Mammary epithelial cell (primary cell): ENCODE measurements at regions not wholly inside any gene's neighbourhood (a gene's known extent, or its start where the extent isn't known, plus 50 kb on each side); places are given as distances from the start of the nearest gene placed in this dataset.

ENCODE experiments used
- EZH2 ChIP-seq: IDR thresholded peaks from 2 replicates; pipeline ENCODE4 v1.6.1; 2012; ENCODE audit warnings: low read length, inconsistent platforms, borderline replicate concordance
- TF ChIP-seq, protein P1 (sequence below), 2 donors: IDR thresholded peaks in 1 of 2; conservative IDR thresholded peaks in 1 of 2; 2 replicates each; pipeline ENCODE4 v1.5.1; 2011 to 2012; ENCODE audit warnings: inconsistent platforms in 2 of 2, low read length in 2 of 2, mild to moderate bottlenecking in 2 of 2, control low read depth in 1 of 2, low read depth in 1 of 2; ENCODE audit not compliant: insufficient read depth in 1 of 2; ENCODE audit errors: extremely low read depth in 1 of 2

DNA sequence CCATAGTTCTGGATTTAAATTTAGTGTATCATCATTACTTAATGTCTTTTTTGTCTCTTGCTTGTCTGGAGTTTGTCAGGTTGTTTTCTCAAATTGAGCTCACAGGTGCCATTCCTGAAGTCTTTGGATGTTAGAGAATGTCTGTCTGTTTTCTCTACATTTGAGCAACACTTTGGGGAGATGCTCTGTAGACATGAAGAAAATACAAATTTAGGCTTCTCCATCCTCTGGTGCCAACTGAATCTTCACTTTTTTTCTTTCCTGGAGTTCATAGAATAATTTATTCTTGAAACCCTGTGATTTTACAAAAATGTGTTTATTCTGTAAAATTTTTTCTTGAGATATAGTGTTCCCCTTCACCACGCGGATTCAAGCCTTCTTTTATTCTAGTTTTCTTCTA, 256.4 kb upstream of the HDAC4 start:
- TF ChIP-seq, protein P1, sequence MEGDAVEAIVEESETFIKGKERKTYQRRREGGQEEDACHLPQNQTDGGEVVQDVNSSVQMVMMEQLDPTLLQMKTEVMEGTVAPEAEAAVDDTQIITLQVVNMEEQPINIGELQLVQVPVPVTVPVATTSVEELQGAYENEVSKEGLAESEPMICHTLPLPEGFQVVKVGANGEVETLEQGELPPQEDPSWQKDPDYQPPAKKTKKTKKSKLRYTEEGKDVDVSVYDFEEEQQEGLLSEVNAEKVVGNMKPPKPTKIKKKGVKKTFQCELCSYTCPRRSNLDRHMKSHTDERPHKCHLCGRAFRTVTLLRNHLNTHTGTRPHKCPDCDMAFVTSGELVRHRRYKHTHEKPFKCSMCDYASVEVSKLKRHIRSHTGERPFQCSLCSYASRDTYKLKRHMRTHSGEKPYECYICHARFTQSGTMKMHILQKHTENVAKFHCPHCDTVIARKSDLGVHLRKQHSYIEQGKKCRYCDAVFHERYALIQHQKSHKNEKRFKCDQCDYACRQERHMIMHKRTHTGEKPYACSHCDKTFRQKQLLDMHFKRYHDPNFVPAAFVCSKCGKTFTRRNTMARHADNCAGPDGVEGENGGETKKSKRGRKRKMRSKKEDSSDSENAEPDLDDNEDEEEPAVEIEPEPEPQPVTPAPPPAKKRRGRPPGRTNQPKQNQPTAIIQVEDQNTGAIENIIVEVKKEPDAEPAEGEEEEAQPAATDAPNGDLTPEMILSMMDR (conservative IDR thresholded peaks at IDR 0.05 in 1 of 2, IDR thresholded peaks at IDR 0.05 in 1 of 2; ENCODE audit: extremely low read depth in 1 of 2, insufficient read depth in 1 of 2, low read depth in 1 of 2, low read length in 2 of 2): no peak
- TF ChIP-seq EZH2: no peak
